H1 (cell line): ENCODE measurements at regions not wholly inside any gene's neighbourhood (a gene's known extent, or its start where the extent isn't known, plus 50 kb on each side); places are given as distances from the start of the nearest gene placed in this dataset.

Experiments
- TF ChIP-seq, protein P1 (sequence below): fragments of 300-600 bp; sonication (generic); IDR thresholded peaks from 2 replicates; pipeline ENCODE4 v1.7.1; 2012; ENCODE audit warnings: low read length, moderate library complexity, mild to moderate bottlenecking, inconsistent platforms; ENCODE audit not compliant: insufficient replicate concordance

- TF ChIP-seq, protein P1, sequence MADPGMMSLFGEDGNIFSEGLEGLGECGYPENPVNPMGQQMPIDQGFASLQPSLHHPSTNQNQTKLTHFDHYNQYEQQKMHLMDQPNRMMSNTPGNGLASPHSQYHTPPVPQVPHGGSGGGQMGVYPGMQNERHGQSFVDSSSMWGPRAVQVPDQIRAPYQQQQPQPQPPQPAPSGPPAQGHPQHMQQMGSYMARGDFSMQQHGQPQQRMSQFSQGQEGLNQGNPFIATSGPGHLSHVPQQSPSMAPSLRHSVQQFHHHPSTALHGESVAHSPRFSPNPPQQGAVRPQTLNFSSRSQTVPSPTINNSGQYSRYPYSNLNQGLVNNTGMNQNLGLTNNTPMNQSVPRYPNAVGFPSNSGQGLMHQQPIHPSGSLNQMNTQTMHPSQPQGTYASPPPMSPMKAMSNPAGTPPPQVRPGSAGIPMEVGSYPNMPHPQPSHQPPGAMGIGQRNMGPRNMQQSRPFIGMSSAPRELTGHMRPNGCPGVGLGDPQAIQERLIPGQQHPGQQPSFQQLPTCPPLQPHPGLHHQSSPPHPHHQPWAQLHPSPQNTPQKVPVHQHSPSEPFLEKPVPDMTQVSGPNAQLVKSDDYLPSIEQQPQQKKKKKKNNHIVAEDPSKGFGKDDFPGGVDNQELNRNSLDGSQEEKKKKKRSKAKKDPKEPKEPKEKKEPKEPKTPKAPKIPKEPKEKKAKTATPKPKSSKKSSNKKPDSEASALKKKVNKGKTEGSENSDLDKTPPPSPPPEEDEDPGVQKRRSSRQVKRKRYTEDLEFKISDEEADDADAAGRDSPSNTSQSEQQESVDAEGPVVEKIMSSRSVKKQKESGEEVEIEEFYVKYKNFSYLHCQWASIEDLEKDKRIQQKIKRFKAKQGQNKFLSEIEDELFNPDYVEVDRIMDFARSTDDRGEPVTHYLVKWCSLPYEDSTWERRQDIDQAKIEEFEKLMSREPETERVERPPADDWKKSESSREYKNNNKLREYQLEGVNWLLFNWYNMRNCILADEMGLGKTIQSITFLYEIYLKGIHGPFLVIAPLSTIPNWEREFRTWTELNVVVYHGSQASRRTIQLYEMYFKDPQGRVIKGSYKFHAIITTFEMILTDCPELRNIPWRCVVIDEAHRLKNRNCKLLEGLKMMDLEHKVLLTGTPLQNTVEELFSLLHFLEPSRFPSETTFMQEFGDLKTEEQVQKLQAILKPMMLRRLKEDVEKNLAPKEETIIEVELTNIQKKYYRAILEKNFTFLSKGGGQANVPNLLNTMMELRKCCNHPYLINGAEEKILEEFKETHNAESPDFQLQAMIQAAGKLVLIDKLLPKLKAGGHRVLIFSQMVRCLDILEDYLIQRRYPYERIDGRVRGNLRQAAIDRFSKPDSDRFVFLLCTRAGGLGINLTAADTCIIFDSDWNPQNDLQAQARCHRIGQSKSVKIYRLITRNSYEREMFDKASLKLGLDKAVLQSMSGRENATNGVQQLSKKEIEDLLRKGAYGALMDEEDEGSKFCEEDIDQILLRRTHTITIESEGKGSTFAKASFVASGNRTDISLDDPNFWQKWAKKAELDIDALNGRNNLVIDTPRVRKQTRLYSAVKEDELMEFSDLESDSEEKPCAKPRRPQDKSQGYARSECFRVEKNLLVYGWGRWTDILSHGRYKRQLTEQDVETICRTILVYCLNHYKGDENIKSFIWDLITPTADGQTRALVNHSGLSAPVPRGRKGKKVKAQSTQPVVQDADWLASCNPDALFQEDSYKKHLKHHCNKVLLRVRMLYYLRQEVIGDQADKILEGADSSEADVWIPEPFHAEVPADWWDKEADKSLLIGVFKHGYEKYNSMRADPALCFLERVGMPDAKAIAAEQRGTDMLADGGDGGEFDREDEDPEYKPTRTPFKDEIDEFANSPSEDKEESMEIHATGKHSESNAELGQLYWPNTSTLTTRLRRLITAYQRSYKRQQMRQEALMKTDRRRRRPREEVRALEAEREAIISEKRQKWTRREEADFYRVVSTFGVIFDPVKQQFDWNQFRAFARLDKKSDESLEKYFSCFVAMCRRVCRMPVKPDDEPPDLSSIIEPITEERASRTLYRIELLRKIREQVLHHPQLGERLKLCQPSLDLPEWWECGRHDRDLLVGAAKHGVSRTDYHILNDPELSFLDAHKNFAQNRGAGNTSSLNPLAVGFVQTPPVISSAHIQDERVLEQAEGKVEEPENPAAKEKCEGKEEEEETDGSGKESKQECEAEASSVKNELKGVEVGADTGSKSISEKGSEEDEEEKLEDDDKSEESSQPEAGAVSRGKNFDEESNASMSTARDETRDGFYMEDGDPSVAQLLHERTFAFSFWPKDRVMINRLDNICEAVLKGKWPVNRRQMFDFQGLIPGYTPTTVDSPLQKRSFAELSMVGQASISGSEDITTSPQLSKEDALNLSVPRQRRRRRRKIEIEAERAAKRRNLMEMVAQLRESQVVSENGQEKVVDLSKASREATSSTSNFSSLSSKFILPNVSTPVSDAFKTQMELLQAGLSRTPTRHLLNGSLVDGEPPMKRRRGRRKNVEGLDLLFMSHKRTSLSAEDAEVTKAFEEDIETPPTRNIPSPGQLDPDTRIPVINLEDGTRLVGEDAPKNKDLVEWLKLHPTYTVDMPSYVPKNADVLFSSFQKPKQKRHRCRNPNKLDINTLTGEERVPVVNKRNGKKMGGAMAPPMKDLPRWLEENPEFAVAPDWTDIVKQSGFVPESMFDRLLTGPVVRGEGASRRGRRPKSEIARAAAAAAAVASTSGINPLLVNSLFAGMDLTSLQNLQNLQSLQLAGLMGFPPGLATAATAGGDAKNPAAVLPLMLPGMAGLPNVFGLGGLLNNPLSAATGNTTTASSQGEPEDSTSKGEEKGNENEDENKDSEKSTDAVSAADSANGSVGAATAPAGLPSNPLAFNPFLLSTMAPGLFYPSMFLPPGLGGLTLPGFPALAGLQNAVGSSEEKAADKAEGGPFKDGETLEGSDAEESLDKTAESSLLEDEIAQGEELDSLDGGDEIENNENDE = no peak
These were observed 53.0 kb upstream of the CLDN14 start (continued) for GRCh38 chr21:36532769-36533467.
